Head of caudate nucleus (tissue), 42 donors: ENCODE measurements at regions not wholly inside any gene's neighbourhood (a gene's known extent, or its start where the extent isn't known, plus 50 kb on each side); places are given as distances from the start of the nearest gene placed in this dataset.
A peak's percentile ranks its signal among the peaks of the same experiment; 100 is the strongest.
"Not testable (repeated sequence)": the region's sequence is repeated elsewhere in the genome, so short reads cannot be mapped to it uniquely, and the experiment has no call there.

Source experiments
- DNase-seq, 42 donors: peaks; one replicate each; pipeline versions ENCODE4 v3.0.0 to v3.0.0-alpha.2; 2020 to 2021; ENCODE audit warnings: mixed read lengths in 7 of 42
- intact Hi-C: fragments of 100-400 bp; cut with DNase I; formaldehyde crosslinking; loops from one replicate; pipeline ENCODE4 v1.15.0; 2022

DNA sequence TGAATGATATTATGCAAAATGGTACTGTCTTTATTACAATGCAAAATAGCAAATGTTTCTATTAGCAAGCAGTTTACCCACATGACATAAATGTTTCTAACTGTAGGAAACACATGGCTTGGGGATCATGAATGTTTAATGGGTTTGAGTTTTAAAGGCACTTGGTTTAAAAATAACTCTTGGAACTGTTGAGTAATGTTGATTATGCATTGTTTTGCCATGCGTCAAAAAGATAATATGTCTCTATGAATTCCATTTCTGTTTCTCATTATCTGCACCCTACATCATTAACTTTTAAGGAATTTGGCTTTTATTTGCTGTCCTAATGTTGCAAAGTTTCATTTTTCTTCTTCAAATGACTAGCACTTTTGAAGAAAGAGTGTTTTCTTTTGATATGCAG is 1355.5 kb downstream of the SUCLG1 start:
- no peak for DNase-seq
- intact Hi-C loops, result no loop called here

DNA sequence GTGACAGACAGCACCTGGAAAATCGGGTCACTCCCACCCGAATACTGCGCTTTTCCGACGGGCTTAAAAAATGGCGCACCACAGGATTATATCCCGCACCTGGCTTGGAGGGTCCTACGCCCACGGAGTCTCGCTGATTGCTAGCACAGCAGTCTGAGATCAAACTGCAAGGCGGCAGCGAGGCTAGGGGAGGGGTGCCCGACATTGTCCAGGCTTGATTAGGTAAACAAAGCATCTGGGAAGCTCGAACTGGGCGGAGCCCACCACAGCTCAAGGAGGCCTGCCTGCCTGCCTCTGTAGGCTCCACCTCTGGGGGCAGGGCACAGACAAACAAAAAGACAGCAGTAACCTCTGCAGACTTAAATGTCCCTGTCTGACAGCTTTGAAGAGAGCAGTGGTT is 1370.0 kb downstream of the SUCLG1 start:
- DNase-seq, intact Hi-C loops: not testable (repeated sequence)

- intact Hi-C loops, result no loop called here
These were observed 1373.2 kb downstream of the SUCLG1 start for GRCh38 chr2:83085869-83086268.

GRCh38 chr2:83081826-83082690 is 1377.0 kb downstream of the SUCLG1 start:
- DNase-seq, result peak in 2 of 42 donors; percentile 1 to 4
- intact Hi-C loops, result no loop called here

More at GRCh38 chr2:83085869-83086268, 1373.2 kb downstream of the SUCLG1 start:
- DNase-seq, result no peak

DNA sequence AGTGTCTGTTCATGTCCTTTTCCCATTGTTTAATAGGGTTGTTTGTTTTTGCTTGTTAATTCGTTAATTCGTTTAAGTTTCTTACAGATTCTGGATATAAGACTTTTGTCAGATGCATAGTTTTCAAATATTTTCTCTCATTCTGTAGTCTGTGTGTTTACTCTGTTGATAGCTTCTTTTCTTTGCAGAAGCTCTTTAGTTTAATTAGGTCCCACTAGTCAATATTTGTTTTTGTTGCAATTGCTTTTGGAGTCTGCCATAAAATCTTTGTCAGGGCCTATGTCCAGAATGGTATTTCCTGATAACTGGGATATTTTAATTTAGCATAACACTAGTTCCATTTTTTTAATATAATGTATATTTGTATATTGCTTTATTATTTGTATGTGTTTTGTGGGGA is 1380.1 kb downstream of the SUCLG1 start:
- intact Hi-C loops, result no loop called here

DNA sequence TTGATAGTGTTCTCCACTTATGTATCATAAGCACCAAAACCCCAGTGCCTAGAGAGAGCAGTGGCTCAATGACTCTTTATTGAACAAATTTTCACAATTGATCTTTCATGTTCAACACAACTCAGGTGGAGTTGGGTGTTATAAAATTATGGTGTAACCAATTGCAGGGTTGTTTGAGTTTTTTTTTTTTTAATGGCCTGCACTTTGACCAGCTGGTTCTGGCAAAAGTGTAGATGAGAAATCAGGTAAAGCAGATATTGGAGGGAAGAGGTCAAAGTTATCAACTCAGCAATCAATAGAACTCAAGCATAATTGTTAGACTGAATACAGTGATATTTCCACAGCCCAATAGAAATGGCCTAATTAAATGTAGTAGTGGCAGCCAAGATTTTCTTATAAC is 1386.3 kb downstream of the SUCLG1 start:
- intact Hi-C loops, result no loop called here
- no peak for DNase-seq

More for the DNA sequence above, 1380.1 kb downstream of the SUCLG1 start:
- DNase-seq, result no peak

DNA sequence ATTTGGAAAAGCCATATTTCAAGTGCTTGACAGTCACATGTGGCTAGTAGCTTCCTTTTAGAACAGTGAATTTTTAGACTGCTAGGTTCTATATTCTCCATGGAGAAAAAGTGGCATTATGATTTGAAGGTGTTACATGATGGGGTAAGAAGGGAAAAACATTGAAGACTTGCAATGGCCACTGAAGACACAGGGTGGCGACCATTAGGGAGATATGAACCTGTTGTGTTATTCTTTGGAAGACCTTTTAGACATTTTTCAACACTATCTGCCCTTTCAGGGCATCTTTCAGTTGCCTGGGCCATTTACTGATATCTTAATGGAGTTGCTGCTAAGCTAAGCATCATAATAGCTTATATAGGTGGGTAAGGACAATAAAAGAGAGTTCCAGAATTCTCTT is 1387.2 kb downstream of the SUCLG1 start:
- intact Hi-C loops, result no loop called here
- DNase-seq, result no peak

DNA sequence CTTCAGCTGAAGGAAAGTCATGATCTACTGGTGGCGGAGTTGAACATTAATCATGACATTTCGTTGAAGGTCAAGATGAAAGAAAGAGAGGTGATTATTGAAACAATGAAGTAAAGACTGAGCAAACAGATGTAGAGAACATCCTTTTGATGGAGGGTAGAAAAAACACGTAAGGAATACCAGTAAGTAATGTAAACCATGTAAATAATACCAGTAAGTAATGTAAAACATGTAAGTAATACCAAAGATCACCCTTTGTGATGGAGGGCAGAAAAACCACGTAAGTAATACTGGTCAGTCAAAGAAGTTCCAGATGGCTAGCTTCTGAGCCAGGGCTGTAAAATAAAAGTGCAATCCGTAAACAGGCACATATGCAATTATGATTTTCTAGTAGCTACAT is 1387.7 kb downstream of the SUCLG1 start:
- DNase-seq, result no peak
- intact Hi-C loops, result no loop called here

GRCh38 chr2:83069724-83070123 is 1389.4 kb downstream of the SUCLG1 start:
- intact Hi-C loops, result no loop called here
- no peak for DNase-seq

- intact Hi-C loops, result no loop called here
- no peak for DNase-seq
These were observed 1390.4 kb downstream of the SUCLG1 start for GRCh38 chr2:83068714-83069113.

DNA sequence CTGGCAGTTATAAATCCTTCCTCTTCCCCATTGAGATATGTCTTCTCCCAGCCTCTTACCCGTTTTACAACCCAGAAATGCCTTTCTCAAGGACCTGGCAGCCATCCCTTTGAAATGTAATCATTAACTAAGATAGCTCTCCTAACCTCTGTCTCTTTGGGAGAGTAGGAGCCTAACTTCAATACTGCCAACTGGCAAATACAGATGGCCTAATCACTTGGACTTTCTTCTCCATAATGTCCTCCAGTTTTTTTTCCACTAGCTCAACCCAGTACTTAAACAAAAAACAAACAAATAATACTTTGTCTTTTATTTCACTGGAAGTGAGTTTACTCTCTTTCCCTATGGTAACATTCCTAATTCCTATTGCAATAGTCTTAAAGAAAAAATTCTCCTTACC is 1391.1 kb downstream of the SUCLG1 start:
- DNase-seq, result no peak
- intact Hi-C loops, result no loop called here

- no peak for DNase-seq
- intact Hi-C loops, result no loop called here
These were observed 1395.1 kb downstream of the SUCLG1 start for GRCh38 chr2:83063933-83064332.

GRCh38 chr2:83063511-83063910 is 1395.6 kb downstream of the SUCLG1 start:
- intact Hi-C loops, result no loop called here
- DNase-seq, result no peak

- intact Hi-C loops, result no loop called here
These were observed 1400.4 kb downstream of the SUCLG1 start for GRCh38 chr2:83058683-83059082.

DNA sequence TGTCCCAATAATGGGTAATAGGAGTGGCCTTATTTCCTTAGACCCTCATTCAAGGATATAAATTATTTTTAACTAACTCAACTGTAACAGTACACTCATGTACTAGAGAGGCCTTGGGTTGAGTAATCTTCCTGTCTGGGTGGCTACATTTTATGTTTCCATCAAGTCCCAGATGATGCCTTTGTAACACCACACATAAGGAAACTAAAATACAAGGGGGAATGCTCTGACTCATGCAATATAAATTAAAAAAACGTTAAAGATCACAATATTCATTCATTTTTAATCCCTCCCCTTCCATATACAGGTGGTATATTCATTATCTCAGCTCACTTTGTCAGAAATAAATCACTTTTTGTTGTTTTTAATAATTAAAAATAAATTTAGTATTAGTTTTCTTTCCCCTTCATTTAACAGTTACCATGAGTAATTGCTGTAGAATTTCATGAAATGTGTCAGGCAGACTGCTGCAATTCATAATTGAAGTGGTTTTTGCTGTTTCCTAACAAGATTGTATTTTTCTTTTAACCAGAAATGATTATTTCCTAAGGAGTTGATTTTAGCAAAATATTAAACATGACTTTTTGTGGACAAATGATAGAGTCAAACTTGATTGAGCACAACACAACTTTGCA is 1403.6 kb downstream of the SUCLG1 start:
- intact Hi-C loops, result no loop called here
- no peak for DNase-seq

More at GRCh38 chr2:83058683-83059082, 1400.4 kb downstream of the SUCLG1 start:
- DNase-seq, result no peak

- DNase-seq, result no peak
- intact Hi-C loops, result no loop called here
These were observed 1404.3 kb downstream of the SUCLG1 start for GRCh38 chr2:83054751-83055150.

- intact Hi-C loops, result no loop called here
- no peak for DNase-seq
These were observed 1407.4 kb downstream of the SUCLG1 start for GRCh38 chr2:83051538-83052170.

- no peak for DNase-seq
- intact Hi-C loops, result no loop called here
These were observed 1417.0 kb downstream of the SUCLG1 start for GRCh38 chr2:83042053-83042452.

DNA sequence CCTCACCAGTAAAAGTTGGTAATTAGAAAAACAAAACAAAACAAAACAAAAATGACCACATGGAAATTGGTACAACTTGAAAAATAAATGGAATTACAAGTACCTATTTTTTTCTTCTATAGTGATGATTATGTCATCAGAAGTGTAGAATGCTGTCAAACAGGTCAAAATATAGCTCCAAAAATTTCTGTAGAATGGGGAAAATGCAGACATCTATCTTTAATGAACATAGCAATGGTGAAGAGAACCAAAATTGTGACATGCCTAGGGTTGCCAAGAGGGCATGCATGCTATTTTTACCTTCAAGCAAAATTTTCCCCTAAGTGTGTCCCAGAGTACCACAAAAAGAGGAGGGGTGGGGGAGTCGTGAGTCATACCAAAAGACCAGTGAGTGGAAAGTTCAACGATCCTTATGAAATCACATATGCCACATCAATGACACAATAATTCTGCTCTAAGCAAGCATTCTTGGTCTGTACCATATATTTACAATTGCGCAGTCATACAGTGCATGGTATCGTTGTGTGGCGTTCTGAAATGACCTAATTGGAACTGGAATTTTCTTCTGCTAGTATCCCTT is 1436.4 kb downstream of the SUCLG1 start:
- intact Hi-C loops, result no loop called here
- DNase-seq, result no peak
